ENCODE measurements at regions not wholly inside any gene's neighbourhood (a gene's known extent, or its start where the extent isn't known, plus 50 kb on each side); places are given as distances from the start of the nearest gene placed in this dataset.

DNA sequence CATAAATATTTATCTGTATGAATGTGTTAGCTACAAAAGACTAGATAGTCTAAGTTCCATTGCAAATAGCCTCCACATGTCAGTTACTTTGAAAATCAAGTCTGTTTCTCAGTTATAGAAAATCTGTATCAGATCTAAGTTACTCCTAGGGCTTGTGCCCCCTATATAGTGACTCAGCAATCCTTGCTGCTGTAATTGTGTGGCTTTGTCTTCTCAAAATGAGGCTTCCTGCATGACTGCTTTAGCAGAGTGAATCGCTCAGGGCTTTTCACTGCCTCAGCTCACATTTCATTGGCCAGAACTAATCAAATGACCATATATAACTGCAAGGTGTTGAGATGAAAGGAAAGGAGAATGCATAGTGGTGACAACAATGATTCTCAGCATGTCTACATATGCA, 552.2 kb upstream of the STXBP6 start:
- Histone ChIP-seq H3K27ac (no peak overlapping the region), H3K27me3 (replicated peaks) (no peaks in the 10 kb centered on the region), H3K36me3 (replicated peaks) (no peaks in the 10 kb centered on the region), H3K4me3 (ENCODE audit: low read depth, low read length) (no peak overlapping the region)
- TF ChIP-seq, protein P1, sequence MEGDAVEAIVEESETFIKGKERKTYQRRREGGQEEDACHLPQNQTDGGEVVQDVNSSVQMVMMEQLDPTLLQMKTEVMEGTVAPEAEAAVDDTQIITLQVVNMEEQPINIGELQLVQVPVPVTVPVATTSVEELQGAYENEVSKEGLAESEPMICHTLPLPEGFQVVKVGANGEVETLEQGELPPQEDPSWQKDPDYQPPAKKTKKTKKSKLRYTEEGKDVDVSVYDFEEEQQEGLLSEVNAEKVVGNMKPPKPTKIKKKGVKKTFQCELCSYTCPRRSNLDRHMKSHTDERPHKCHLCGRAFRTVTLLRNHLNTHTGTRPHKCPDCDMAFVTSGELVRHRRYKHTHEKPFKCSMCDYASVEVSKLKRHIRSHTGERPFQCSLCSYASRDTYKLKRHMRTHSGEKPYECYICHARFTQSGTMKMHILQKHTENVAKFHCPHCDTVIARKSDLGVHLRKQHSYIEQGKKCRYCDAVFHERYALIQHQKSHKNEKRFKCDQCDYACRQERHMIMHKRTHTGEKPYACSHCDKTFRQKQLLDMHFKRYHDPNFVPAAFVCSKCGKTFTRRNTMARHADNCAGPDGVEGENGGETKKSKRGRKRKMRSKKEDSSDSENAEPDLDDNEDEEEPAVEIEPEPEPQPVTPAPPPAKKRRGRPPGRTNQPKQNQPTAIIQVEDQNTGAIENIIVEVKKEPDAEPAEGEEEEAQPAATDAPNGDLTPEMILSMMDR (IDR thresholded peaks at IDR 0.05; ENCODE audit: low read depth, low read length, missing control alignments): no peak
- in situ Hi-C loops (cut with HindIII; ENCODE audit: low pct_ligation_motif_present, low sequenced_read_pairs): no loop called here
- no peak for DNase-seq

- H3K36me3 ChIP-seq (replicated peaks): no peaks in the 10 kb centered on the region
- DNase-seq: no peak
- no peak overlapping the region for H3K27ac ChIP-seq
- TF ChIP-seq, protein P1 (IDR thresholded peaks at IDR 0.05; ENCODE audit: low read depth, low read length, missing control alignments): no peak
- H3K27me3 ChIP-seq (replicated peaks): no peaks in the 10 kb centered on the region
- H3K4me3 ChIP-seq (ENCODE audit: low read depth, low read length): no peak overlapping the region
- in situ Hi-C loops (cut with HindIII; ENCODE audit: low pct_ligation_motif_present, low sequenced_read_pairs): no loop called here
Measured at GRCh38 chr14:25588751-25589150, 538.8 kb upstream of the STXBP6 start.

GRCh38 chr14:25574628-25575325, 524.8 kb upstream of the STXBP6 start:
- Histone ChIP-seq H3K27ac (no peak overlapping the region), H3K4me3 (ENCODE audit: low read depth, low read length) (no peak overlapping the region), H3K27me3 (replicated peaks) (no peaks in the 10 kb centered on the region), H3K36me3 (replicated peaks) (no peaks in the 10 kb centered on the region)
- no peak for DNase-seq
- in situ Hi-C loops (cut with HindIII; ENCODE audit: low pct_ligation_motif_present, low sequenced_read_pairs): no loop called here
- TF ChIP-seq, protein P1 (IDR thresholded peaks at IDR 0.05; ENCODE audit: low read depth, low read length, missing control alignments): no peak

DNA sequence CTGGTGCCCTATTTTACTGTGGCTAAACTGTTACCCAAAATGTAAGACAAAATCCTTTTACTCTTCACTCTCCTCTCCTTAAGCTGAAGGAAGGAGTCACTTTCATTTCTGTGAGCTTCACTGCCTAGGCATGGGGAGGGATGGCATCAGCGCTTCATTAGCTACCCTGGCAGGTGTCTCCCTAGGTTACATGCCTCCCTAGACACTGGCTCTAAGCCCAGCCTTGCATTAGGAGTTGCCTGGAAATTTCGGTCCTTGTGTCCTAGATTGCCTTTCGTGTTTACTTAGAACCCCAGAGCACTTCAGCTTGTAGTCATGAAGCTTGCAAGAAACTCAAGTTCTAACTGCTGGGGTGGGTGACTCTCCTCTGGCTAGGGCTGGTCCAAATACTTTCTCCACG, 520.5 kb upstream of the STXBP6 start:
- no peaks in the 10 kb centered on the region for H3K27me3 ChIP-seq (replicated peaks)
- in situ Hi-C loops (cut with HindIII; ENCODE audit: low pct_ligation_motif_present, low sequenced_read_pairs): no loop called here
- H3K4me3 ChIP-seq (ENCODE audit: low read depth, low read length): no peak overlapping the region
- no peak overlapping the region for H3K27ac ChIP-seq
- DNase-seq: no peak
- TF ChIP-seq, protein P1 (IDR thresholded peaks at IDR 0.05; ENCODE audit: low read depth, low read length, missing control alignments): no peak
- H3K36me3 ChIP-seq (replicated peaks): no peaks in the 10 kb centered on the region

DNA sequence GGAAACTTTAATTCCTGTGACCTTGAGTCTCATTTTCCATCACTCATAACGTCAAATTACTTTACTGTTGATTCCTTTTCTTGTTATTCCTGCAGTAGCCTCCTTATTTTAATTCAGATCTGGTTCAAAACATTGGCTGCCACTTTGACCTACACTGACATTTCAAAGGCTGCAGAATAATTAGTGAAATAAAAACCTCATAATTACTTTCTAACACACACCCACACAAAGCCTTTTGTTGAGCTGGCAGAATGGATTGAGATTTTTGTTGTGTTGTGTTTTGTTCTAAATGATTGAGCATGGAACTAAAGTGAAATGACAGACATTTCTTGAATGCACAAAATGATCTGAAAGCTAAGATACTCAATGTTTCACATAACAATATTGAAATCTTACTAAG, 507.5 kb upstream of the STXBP6 start:
- H3K27me3 ChIP-seq (replicated peaks): no peaks in the 10 kb centered on the region
- H3K4me3 ChIP-seq (ENCODE audit: low read depth, low read length): no peak overlapping the region
- H3K36me3 ChIP-seq (replicated peaks): no peaks in the 10 kb centered on the region
- in situ Hi-C loops (cut with HindIII; ENCODE audit: low pct_ligation_motif_present, low sequenced_read_pairs): no loop called here
- no peak for DNase-seq
- H3K27ac ChIP-seq: no peak overlapping the region
- TF ChIP-seq, protein P1 (IDR thresholded peaks at IDR 0.05; ENCODE audit: low read depth, low read length, missing control alignments): no peak

- in situ Hi-C loops (cut with HindIII; ENCODE audit: low pct_ligation_motif_present, low sequenced_read_pairs): no loop called here
- H3K4me3 ChIP-seq (ENCODE audit: low read depth, low read length): no peak overlapping the region
- TF ChIP-seq, protein P1 (IDR thresholded peaks at IDR 0.05; ENCODE audit: low read depth, low read length, missing control alignments): no peak
- DNase-seq: no peak
- no peaks in the 10 kb centered on the region for H3K27me3 ChIP-seq (replicated peaks)
- no peak overlapping the region for H3K27ac ChIP-seq
- H3K36me3 ChIP-seq (replicated peaks): no peaks in the 10 kb centered on the region
Measured at GRCh38 chr14:25552826-25553225, 502.9 kb upstream of the STXBP6 start.

Measured in brain microvascular endothelial cell (primary cell).